ENCODE measurements at regions not wholly inside any gene's neighbourhood (a gene's known extent, or its start where the extent isn't known, plus 50 kb on each side); places are given as distances from the start of the nearest gene placed in this dataset.

DNA sequence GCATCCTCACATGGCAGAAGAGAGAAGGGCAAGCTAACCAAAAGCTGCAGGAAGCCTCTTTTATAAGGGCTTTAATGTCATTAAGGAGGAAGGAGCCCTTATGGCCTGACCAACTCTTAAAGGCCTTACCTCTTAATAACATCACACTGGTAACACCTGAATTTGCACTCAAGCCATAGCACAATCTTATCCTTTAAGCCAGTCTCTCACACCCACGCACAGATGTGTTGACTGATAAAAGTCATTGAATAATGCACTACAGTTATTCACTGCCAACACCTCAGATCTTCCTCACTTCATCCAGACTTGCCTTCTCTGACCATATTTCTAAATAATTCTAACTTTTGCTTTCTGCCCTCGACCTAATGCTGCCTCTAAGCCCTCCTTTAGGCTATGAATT, 516.8 kb downstream of the ADCYAP1 start:
- H3K9me3 ChIP-seq: no peaks in the 10 kb centered on the region
- Mint-ChIP-seq H3K4me3 (ENCODE audit: unreplicated experiment) (no peak overlapping the region), H3K9me3 (ENCODE audit: unreplicated experiment) (no peaks in the 10 kb centered on the region), H3K27ac (ENCODE audit: unreplicated experiment) (no peak overlapping the region), H3K27me3 (ENCODE audit: insufficient read depth, unreplicated experiment) (no peaks in the 10 kb centered on the region), H3K36me3 (ENCODE audit: insufficient read depth, unreplicated experiment) (no peaks in the 10 kb centered on the region), H3K4me1 (ENCODE audit: low read depth, unreplicated experiment) (no peaks in the 10 kb centered on the region)
- H3K4me3 ChIP-seq (ENCODE audit: low read depth, low read length): no peak overlapping the region
- CTCF ChIA-PET: no interaction called here
- H3K4me1 ChIP-seq: no peaks in the 10 kb centered on the region
- H3K27me3 ChIP-seq (replicated peaks; ENCODE audit: control insufficient read depth, insufficient read depth, low read length): no peaks in the 10 kb centered on the region
- intact Hi-C loops (cut with micrococcal nuclease; ENCODE audit: unreplicated experiment): no loop called here
- POLR2A ChIA-PET: no interaction called here
- no peaks in the 10 kb centered on the region for H3K36me3 ChIP-seq (ENCODE audit: control insufficient read depth, insufficient read depth, low read length)
- BruUV-seq (replicated peaks): no TSS peak
- DNase-seq: no peak
- TF ChIP-seq, protein P1, sequence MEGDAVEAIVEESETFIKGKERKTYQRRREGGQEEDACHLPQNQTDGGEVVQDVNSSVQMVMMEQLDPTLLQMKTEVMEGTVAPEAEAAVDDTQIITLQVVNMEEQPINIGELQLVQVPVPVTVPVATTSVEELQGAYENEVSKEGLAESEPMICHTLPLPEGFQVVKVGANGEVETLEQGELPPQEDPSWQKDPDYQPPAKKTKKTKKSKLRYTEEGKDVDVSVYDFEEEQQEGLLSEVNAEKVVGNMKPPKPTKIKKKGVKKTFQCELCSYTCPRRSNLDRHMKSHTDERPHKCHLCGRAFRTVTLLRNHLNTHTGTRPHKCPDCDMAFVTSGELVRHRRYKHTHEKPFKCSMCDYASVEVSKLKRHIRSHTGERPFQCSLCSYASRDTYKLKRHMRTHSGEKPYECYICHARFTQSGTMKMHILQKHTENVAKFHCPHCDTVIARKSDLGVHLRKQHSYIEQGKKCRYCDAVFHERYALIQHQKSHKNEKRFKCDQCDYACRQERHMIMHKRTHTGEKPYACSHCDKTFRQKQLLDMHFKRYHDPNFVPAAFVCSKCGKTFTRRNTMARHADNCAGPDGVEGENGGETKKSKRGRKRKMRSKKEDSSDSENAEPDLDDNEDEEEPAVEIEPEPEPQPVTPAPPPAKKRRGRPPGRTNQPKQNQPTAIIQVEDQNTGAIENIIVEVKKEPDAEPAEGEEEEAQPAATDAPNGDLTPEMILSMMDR (IDR thresholded peaks at IDR 0.05; ENCODE audit: insufficient read depth in 1 of 2, low read depth in 1 of 2, low read length in 1 of 2, severe bottlenecking in 1 of 2, unreplicated experiment in 1 of 2): no peak

DNA sequence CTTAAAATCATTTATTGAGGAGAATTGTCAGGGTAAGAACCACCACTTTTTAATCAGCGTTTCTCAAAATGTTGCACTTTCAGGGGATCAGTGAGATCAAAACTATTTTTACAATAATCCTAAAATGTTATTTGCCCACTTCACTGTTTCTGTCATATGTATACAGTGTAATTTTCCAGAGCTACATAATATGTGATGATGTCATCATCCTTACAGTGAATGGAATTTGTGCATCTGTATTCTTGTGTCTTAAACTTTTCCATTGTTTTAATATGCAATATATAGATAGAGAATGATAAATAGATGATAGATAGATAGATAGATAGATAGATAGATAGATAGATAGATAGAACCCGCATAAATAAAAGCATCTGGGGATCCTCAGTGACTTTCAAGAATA, 518.0 kb downstream of the ADCYAP1 start:
- no peak for DNase-seq
- BruUV-seq (replicated peaks): no TSS peak
- POLR2A ChIA-PET: no interaction called here
- Mint-ChIP-seq H3K4me1 (ENCODE audit: low read depth, unreplicated experiment) (no peaks in the 10 kb centered on the region), H3K9me3 (ENCODE audit: unreplicated experiment) (no peaks in the 10 kb centered on the region), H3K4me3 (ENCODE audit: unreplicated experiment) (no peak overlapping the region), H3K36me3 (ENCODE audit: insufficient read depth, unreplicated experiment) (no peaks in the 10 kb centered on the region), H3K27ac (ENCODE audit: unreplicated experiment) (no peak overlapping the region), H3K27me3 (ENCODE audit: insufficient read depth, unreplicated experiment) (no peaks in the 10 kb centered on the region)
- no peaks in the 10 kb centered on the region for H3K9me3 ChIP-seq
- CTCF ChIA-PET: no interaction called here
- intact Hi-C loops (cut with micrococcal nuclease; ENCODE audit: unreplicated experiment): no loop called here
- H3K4me3 ChIP-seq (ENCODE audit: low read depth, low read length): no peak overlapping the region
- H3K36me3 ChIP-seq (ENCODE audit: control insufficient read depth, insufficient read depth, low read length): no peaks in the 10 kb centered on the region
- TF ChIP-seq, protein P1 (IDR thresholded peaks at IDR 0.05; ENCODE audit: insufficient read depth in 1 of 2, low read depth in 1 of 2, low read length in 1 of 2, severe bottlenecking in 1 of 2, unreplicated experiment in 1 of 2): no peak
- no peaks in the 10 kb centered on the region for H3K27me3 ChIP-seq (replicated peaks; ENCODE audit: control insufficient read depth, insufficient read depth, low read length)
- H3K4me1 ChIP-seq: no peaks in the 10 kb centered on the region

DNA sequence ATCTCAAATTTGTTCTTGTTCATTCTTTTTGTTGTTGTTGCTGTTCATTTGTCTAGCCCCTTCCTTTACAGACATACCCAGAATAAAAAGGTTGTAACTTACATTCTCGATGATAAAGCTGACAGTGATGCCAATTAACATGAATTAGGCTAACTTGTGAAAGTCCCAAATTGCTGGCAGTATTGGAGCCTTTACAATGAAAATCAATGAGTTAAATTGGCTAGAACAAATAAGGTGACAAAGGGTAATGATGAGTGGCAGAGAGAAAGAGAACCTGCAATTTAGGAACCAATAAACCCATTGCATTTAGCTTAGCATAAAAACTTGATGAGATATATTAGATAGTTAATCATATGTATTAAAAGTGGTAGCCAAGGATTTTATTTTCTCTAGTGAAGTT, 521.0 kb downstream of the ADCYAP1 start:
- H3K36me3 ChIP-seq (ENCODE audit: control insufficient read depth, insufficient read depth, low read length): no peaks in the 10 kb centered on the region
- H3K4me3 ChIP-seq (ENCODE audit: low read depth, low read length): no peak overlapping the region
- Mint-ChIP-seq H3K4me1 (ENCODE audit: low read depth, unreplicated experiment) (no peaks in the 10 kb centered on the region), H3K27ac (ENCODE audit: unreplicated experiment) (no peak overlapping the region), H3K9me3 (ENCODE audit: unreplicated experiment) (no peaks in the 10 kb centered on the region), H3K36me3 (ENCODE audit: insufficient read depth, unreplicated experiment) (no peaks in the 10 kb centered on the region), H3K27me3 (ENCODE audit: insufficient read depth, unreplicated experiment) (peaks cover 2% of the 10 kb centered on the region), H3K4me3 (ENCODE audit: unreplicated experiment) (no peak overlapping the region)
- ChIA-PET POLR2A (no interaction called here), CTCF (no interaction called here)
- H3K9me3 ChIP-seq: no peaks in the 10 kb centered on the region
- no TSS peak for BruUV-seq (replicated peaks)
- TF ChIP-seq, protein P1 (IDR thresholded peaks at IDR 0.05; ENCODE audit: insufficient read depth in 1 of 2, low read depth in 1 of 2, low read length in 1 of 2, severe bottlenecking in 1 of 2, unreplicated experiment in 1 of 2): no peak
- intact Hi-C loops (cut with micrococcal nuclease; ENCODE audit: unreplicated experiment): no loop called here
- no peaks in the 10 kb centered on the region for H3K4me1 ChIP-seq
- no peak for DNase-seq
- no peaks in the 10 kb centered on the region for H3K27me3 ChIP-seq (replicated peaks; ENCODE audit: control insufficient read depth, insufficient read depth, low read length)

Measured in Caco-2 (cell line).